ENCODE measurements at regions not wholly inside any gene's neighbourhood (a gene's known extent, or its start where the extent isn't known, plus 50 kb on each side); places are given as distances from the start of the nearest gene placed in this dataset.

DNA sequence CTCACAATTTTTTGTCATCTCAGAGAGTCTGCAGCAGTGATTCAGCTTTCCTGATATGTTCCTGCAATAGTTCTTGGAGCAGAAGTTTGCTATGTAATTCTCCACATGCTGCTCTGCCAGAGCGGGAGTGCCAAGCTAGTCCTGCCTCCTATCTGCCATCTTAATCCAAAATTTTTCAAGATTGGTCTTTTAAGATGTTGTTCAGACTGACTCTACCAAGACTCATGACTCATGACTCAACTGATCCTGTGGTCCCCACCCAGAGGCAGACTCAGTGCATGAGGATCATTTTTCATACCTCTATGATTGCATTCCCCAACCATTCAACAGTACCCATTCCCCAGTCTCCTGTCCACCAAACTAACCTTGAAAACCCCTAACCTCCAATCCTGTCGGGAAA, 470.8 kb downstream of the INHBA start:
- in situ Hi-C loops (cut with HindIII; ENCODE audit: low pct_unique_long_range_greater_than_20kb, low sequenced_read_pairs), result no loop called here
- DNase-seq (ENCODE audit: low read depth in 1 of 2, low spot score in 1 of 2), result no peak
- no peak for TF ChIP-seq JUND (IDR thresholded peaks at IDR 0.05; ENCODE audit: low read depth)

GRCh38 chr7:41224063-41224763, 478.7 kb downstream of the INHBA start:
- in situ Hi-C loops (cut with HindIII; ENCODE audit: low pct_unique_long_range_greater_than_20kb, low sequenced_read_pairs), result no loop called here
- no peak for TF ChIP-seq JUND (IDR thresholded peaks at IDR 0.05; ENCODE audit: low read depth)
- DNase-seq (ENCODE audit: low read depth in 1 of 2, low spot score in 1 of 2), result peak; percentile 45 to 96

GRCh38 chr7:41222746-41223145, 480.1 kb downstream of the INHBA start:
- TF ChIP-seq JUND (IDR thresholded peaks at IDR 0.05; ENCODE audit: low read depth), result no peak
- no peak for DNase-seq (ENCODE audit: low read depth in 1 of 2, low spot score in 1 of 2)
- in situ Hi-C loops (cut with HindIII; ENCODE audit: low pct_unique_long_range_greater_than_20kb, low sequenced_read_pairs), result no loop called here

DNA sequence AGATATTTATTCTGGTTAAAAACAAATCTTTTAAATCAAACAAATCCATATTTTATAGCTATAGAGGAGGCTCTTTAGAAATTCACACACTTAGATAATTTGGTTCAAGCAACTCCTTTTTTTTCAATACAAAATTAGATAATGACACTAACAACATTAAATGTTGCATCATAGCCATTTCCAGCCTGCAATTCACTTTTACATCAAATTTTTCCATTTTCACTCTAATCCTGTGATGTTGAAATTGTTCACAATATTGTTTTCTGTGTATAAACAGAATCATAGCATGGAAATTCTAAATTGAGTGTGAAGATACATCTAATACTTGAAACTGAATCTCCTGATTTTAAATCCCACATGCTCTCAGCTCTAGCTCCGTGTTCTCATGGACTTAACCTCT, 482.6 kb downstream of the INHBA start:
- no peak for TF ChIP-seq JUND (IDR thresholded peaks at IDR 0.05; ENCODE audit: low read depth)
- in situ Hi-C loops (cut with HindIII; ENCODE audit: low pct_unique_long_range_greater_than_20kb, low sequenced_read_pairs), result no loop called here
- DNase-seq (ENCODE audit: low read depth in 1 of 2, low spot score in 1 of 2), result no peak

DNA sequence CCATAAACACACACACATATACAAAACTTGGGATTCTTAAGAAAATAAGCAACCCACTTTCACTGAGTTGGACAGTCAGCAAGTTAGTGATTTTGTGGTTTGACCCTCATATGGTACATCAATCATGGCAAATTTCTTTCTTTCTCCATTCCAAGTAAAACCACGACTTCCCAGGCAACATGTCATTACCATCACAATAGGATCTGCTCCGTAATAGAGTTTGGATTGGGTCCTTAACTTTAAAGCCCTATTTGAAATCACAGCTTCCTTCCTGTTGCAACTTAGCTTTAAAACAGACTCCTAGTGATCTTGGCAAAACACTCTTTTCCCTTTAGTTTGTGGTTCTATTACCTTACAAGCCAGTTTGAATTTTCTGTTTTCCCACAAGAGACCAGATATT, 483.6 kb downstream of the INHBA start:
- in situ Hi-C loops (cut with HindIII; ENCODE audit: low pct_unique_long_range_greater_than_20kb, low sequenced_read_pairs), result no loop called here
- DNase-seq (ENCODE audit: low read depth in 1 of 2, low spot score in 1 of 2), result no peak

DNA sequence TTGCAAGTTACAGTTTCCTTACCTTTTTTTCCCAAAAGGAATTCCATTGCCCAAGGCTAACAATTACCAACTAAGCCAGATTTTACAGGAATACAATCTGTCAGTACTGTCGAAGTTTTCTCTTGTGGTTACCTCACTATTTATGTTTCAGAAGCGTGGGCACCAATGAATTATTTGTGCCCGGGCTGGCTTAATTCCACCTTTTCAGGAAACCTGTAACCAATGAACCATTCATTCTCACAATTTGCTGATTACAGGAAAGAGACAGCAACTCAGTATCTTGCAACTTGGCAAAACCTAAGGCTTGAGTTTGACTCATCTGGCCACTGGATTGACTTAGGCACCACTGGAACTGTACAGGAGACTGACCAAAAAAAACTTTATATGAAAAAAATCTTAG, 485.6 kb downstream of the INHBA start:
- TF ChIP-seq JUND (IDR thresholded peaks at IDR 0.05; ENCODE audit: low read depth), result no peak
- in situ Hi-C loops (cut with HindIII; ENCODE audit: low pct_unique_long_range_greater_than_20kb, low sequenced_read_pairs), result no loop called here

More for the DNA sequence above, 483.6 kb downstream of the INHBA start:
- no peak for TF ChIP-seq JUND (IDR thresholded peaks at IDR 0.05; ENCODE audit: low read depth)

DNA sequence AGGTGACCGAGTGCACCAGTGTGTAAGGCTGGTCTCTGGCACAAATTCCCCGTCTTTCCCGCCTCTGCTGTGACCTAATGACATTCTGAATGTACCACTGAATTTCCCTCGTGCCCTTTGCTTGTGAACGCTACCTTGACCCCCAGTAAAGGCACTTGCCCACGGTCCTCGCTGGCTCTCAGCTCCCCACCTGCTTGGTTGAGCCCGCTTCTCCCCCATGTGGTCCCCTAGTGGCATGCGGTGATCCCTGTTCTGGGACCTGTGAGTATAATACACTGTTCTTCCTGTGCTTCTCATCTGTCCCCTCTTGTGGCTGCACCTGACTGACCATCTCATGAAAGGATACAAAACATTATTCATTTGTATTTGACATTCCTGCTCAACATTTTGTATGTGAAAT, 495.7 kb downstream of the INHBA start:
- peak in 1 of 2 experiments; percentile 27 for DNase-seq (ENCODE audit: low read depth in 1 of 2, low spot score in 1 of 2)
- in situ Hi-C loops (cut with HindIII; ENCODE audit: low pct_unique_long_range_greater_than_20kb, low sequenced_read_pairs), result no loop called here
- TF ChIP-seq JUND (IDR thresholded peaks at IDR 0.05; ENCODE audit: low read depth), result no peak

More for the DNA sequence above, 485.6 kb downstream of the INHBA start:
- DNase-seq (ENCODE audit: low read depth in 1 of 2, low spot score in 1 of 2), result no peak

DNA sequence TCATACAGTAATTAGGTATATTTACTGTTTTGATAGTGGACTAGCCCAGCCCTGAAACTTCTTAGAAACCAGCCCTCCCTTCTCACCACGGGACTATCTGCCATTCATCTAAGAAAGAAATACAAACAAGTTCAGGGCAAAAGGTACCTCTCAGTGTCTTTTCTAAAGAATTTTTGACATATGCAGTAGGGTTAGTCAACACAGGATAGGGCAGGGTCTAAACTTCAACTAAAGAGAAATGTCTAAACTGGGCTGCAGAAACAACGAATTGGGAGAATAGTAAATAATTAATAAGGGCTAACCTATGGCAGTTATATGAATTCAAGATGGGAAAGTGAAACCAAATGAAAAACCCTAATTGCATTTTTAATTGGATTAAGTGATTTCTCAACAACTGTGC, 496.6 kb downstream of the INHBA start:
- TF ChIP-seq JUND (IDR thresholded peaks at IDR 0.05; ENCODE audit: low read depth), result no peak
- no peak for DNase-seq (ENCODE audit: low read depth in 1 of 2, low spot score in 1 of 2)
- in situ Hi-C loops (cut with HindIII; ENCODE audit: low pct_unique_long_range_greater_than_20kb, low sequenced_read_pairs), result no loop called here

GRCh38 chr7:41205600-41205999, 497.3 kb downstream of the INHBA start:
- in situ Hi-C loops (cut with HindIII; ENCODE audit: low pct_unique_long_range_greater_than_20kb, low sequenced_read_pairs), result no loop called here
- DNase-seq (ENCODE audit: low read depth in 1 of 2, low spot score in 1 of 2), result no peak
- TF ChIP-seq JUND (IDR thresholded peaks at IDR 0.05; ENCODE audit: low read depth), result no peak

DNA sequence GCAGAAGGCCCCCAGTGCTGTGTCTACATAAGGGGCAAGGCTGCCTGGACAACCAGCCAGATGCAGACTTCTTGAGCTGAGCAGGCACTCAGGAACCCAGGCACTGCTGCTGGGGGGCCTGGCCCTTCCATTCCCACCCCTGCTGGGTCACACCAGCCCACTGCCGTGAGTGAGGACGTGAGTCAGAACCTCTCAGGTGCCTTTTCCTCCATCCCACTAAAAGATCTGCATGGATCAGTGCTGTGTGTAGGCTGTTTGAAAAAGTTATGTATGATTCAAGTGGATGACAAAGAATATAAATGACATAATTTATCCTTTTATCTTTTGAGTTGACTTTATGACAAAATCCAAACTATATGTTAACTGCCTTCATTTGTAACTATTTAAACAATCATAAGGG, 499.3 kb downstream of the INHBA start:
- no peak for TF ChIP-seq JUND (IDR thresholded peaks at IDR 0.05; ENCODE audit: low read depth)
- in situ Hi-C loops (cut with HindIII; ENCODE audit: low pct_unique_long_range_greater_than_20kb, low sequenced_read_pairs), result no loop called here
- no peak for DNase-seq (ENCODE audit: low read depth in 1 of 2, low spot score in 1 of 2)

GRCh38 chr7:41201021-41201420, 501.9 kb downstream of the INHBA start:
- no peak for DNase-seq (ENCODE audit: low read depth in 1 of 2, low spot score in 1 of 2)
- in situ Hi-C loops (cut with HindIII; ENCODE audit: low pct_unique_long_range_greater_than_20kb, low sequenced_read_pairs), result no loop called here
- no peak for TF ChIP-seq JUND (IDR thresholded peaks at IDR 0.05; ENCODE audit: low read depth)

DNA sequence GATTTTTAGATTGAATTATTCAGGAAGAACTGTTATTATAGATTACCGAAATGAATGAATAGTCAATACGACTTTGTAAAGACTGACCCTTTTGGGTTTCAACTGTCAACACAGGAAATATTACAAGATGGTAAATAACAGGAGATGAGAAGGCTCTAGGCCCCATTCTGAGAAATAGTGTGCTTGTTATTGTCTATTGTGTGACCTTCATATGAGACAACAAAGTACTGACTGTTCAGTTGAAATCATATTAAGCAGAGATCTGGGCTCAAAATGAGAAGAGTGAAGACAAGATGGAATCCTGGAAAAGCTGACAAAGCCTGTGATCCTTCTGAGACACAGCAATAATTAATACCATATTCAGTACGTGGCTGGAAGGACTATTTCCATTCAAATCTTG, 503.8 kb downstream of the INHBA start:
- in situ Hi-C loops (cut with HindIII; ENCODE audit: low pct_unique_long_range_greater_than_20kb, low sequenced_read_pairs), result no loop called here
- TF ChIP-seq JUND (IDR thresholded peaks at IDR 0.05; ENCODE audit: low read depth), result no peak
- DNase-seq (ENCODE audit: low read depth in 1 of 2, low spot score in 1 of 2), result no peak

GRCh38 chr7:41198502-41198901, 504.4 kb downstream of the INHBA start:
- no peak for DNase-seq (ENCODE audit: low read depth in 1 of 2, low spot score in 1 of 2)
- in situ Hi-C loops (cut with HindIII; ENCODE audit: low pct_unique_long_range_greater_than_20kb, low sequenced_read_pairs), result no loop called here
- TF ChIP-seq JUND (IDR thresholded peaks at IDR 0.05; ENCODE audit: low read depth), result no peak

DNA sequence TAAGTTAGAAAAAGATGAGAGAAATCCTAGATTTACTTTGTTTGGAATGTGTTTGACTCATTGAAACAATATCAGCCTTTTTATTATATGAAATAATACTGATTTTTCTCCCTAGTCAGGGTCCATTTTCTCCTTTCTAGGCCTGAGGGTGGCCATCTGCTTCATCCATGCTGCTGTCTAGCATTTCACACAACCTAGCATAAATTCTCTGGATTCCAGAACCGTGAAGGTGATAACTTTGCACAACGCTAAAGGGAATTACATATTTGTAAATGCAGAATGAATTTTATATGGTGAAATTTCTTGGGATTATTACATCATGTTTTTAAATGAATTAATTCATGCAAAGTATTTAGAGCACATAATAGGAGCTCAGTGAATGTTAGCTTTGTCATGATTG, 505.1 kb downstream of the INHBA start:
- DNase-seq (ENCODE audit: low read depth in 1 of 2, low spot score in 1 of 2), result no peak
- in situ Hi-C loops (cut with HindIII; ENCODE audit: low pct_unique_long_range_greater_than_20kb, low sequenced_read_pairs), result no loop called here

More for the DNA sequence above, 505.1 kb downstream of the INHBA start:
- no peak for TF ChIP-seq JUND (IDR thresholded peaks at IDR 0.05; ENCODE audit: low read depth)
